Aorta (tissue), 5 donors: ENCODE measurements at regions not wholly inside any gene's neighbourhood (a gene's known extent, or its start where the extent isn't known, plus 50 kb on each side); places are given as distances from the start of the nearest gene placed in this dataset.
"Not testable (repeated sequence)": the region's sequence is repeated elsewhere in the genome, so short reads cannot be mapped to it uniquely, and the experiment has no call there.

Source experiments
- ATAC-seq: fragments of 200-7000 bp; cut with Tn5 transposase; one replicate; pipeline ENCODE4 v1.9.1; 2022; ENCODE audit warnings: moderate library complexity; ENCODE audit not compliant: low FRiP score
- DNase-seq, 2 donors: peaks; one replicate each; pipeline ENCODE4 v3.0.0-alpha.2; 2020
- H3K27ac ChIP-seq, 2 donors: one replicate each; pipeline ENCODE4 v1.5.1; 2013; ENCODE audit warnings: low read length in 2 of 2, mild to moderate bottlenecking in 2 of 2, moderate library complexity in 2 of 2, control low read depth in 1 of 2, inconsistent platforms in 1 of 2, low read depth in 1 of 2
- H3K27me3 ChIP-seq, 2 donors: one replicate each; pipeline ENCODE4 v1.6.1; 2013; ENCODE audit warnings: control low read depth in 1 of 2, low read length in 1 of 2, mild to moderate bottlenecking in 1 of 2, moderate library complexity in 1 of 2; ENCODE audit not compliant: insufficient read depth in 2 of 2, control insufficient read depth in 1 of 2
- H3K36me3 ChIP-seq, 2 donors: one replicate each; pipeline ENCODE4 v1.6.1; 2013; ENCODE audit warnings: control low read depth in 1 of 2, low read length in 1 of 2, mild to moderate bottlenecking in 1 of 2; ENCODE audit not compliant: insufficient read depth in 2 of 2, control insufficient read depth in 1 of 2
- H3K4me1 ChIP-seq, 2 donors: one replicate each; pipeline ENCODE4 v1.6.1; 2013; ENCODE audit warnings: low read length in 2 of 2, control low read depth in 1 of 2, mild to moderate bottlenecking in 1 of 2, moderate library complexity in 1 of 2; ENCODE audit not compliant: insufficient read depth in 2 of 2, control insufficient read depth in 1 of 2
- H3K4me3 ChIP-seq, 2 donors: one replicate each; pipeline ENCODE4 v1.5.1; 2013; ENCODE audit warnings: low read length in 2 of 2, control low read depth in 1 of 2, mild to moderate bottlenecking in 1 of 2
- H3K9me3 ChIP-seq: one replicate; pipeline ENCODE4 v1.6.1; 2013; ENCODE audit warnings: mild to moderate bottlenecking, low read length; ENCODE audit not compliant: control insufficient read depth
- WGBS, 2 donors: extraction: QIAGEN DNeasy Blood & Tissue Kit; methylation state at CpG; one replicate each; pipeline ENCODE4 v1.1.7; 2013; 5-methylcytosine and 5-hydroxymethylcytosine counted together
- intact Hi-C, 2 donors: fragments of 100-400 bp; cut with DNase I; formaldehyde crosslinking; loops; one replicate each; pipeline versions ENCODE4 v1.14.2 to v1.15.0; 2022
- donor health status: healthy with polysubstance abuse.
- donor health status: Bipolar disorder and iron deficiency.
- donor health status: DM: no; HTN: no; CAD: no.
- donor health status: DM: no; HTN: no; CAD: no.
- donor health status: DM: yes; HTN: yes; CAD: no.

- no peaks in the 10 kb centered on the region for H3K36me3 ChIP-seq
- no peak for DNase-seq
- no peak overlapping the region for H3K4me3 ChIP-seq
- no peaks in the 10 kb centered on the region for H3K27me3 ChIP-seq
- H3K27ac ChIP-seq: no peak overlapping the region
- intact Hi-C loops: no loop called here
- H3K9me3 ChIP-seq: peaks cover 3% of the 10 kb centered on the region
- H3K4me1 ChIP-seq: no peaks in the 10 kb centered on the region
- WGBS, 2 donors: 92 to 94% methylated on average over 2 of the region's 2 CpGs
- ATAC-seq: no peak
Observed at GRCh38 chr15:38024293-38025091, 90.1 kb downstream of the TMCO5A start.

GRCh38 chr15:38025656-38026055, 91.2 kb downstream of the TMCO5A start:
- ATAC-seq, H3K4me1 ChIP-seq, H3K27ac ChIP-seq, H3K27me3 ChIP-seq, H3K9me3 ChIP-seq, H3K36me3 ChIP-seq, intact Hi-C loops, DNase-seq, H3K4me3 ChIP-seq: not testable (repeated sequence)
- WGBS, 2 donors: 97% methylated on average over 1 of the region's 1 CpG

GRCh38 chr15:38028869-38029268, 94.4 kb downstream of the TMCO5A start:
- DNase-seq (no peak), ATAC-seq (no peak)
- H3K9me3 ChIP-seq: peaks cover 3% of the 10 kb centered on the region
- 39 to 48% methylated on average over 2 of the region's 2 CpGs for WGBS, 2 donors
- H3K4me1 ChIP-seq: no peaks in the 10 kb centered on the region
- intact Hi-C loops: no loop called here
- no peak overlapping the region for H3K4me3 ChIP-seq
- no peaks in the 10 kb centered on the region for H3K27me3 ChIP-seq
- no peak overlapping the region for H3K27ac ChIP-seq
- no peaks in the 10 kb centered on the region for H3K36me3 ChIP-seq

GRCh38 chr15:38029736-38030135, 95.3 kb downstream of the TMCO5A start:
- Histone ChIP-seq H3K4me3 (no peak overlapping the region), H3K4me1 (peaks cover 0 to 2% of the 10 kb centered on the region in 2 donors), H3K9me3 (peaks cover 2% of the 10 kb centered on the region), H3K27me3 (no peaks in the 10 kb centered on the region), H3K36me3 (no peaks in the 10 kb centered on the region), H3K27ac (no peak overlapping the region)
- intact Hi-C loops: no loop called here
- DNase-seq (no peak), ATAC-seq (no peak)
- WGBS, 2 donors: 72 to 75% methylated on average over 3 of the region's 3 CpGs

GRCh38 chr15:38030609-38031008, 96.2 kb downstream of the TMCO5A start:
- Histone ChIP-seq H3K4me1 (peaks cover 0 to 2% of the 10 kb centered on the region in 2 donors), H3K9me3 (peaks cover 2% of the 10 kb centered on the region), H3K4me3 (no peak overlapping the region), H3K27me3 (no peaks in the 10 kb centered on the region), H3K27ac (no peak overlapping the region), H3K36me3 (no peaks in the 10 kb centered on the region)
- WGBS, 2 donors: 90% methylated on average over 4 of the region's 4 CpGs
- DNase-seq (no peak), ATAC-seq (no peak)
- intact Hi-C loops: no loop called here

- no peaks in the 10 kb centered on the region for H3K36me3 ChIP-seq
- ATAC-seq (no peak), DNase-seq (no peak)
- H3K27me3 ChIP-seq: no peaks in the 10 kb centered on the region
- no peak overlapping the region for H3K27ac ChIP-seq
- H3K4me1 ChIP-seq: peaks cover 0 to 2% of the 10 kb centered on the region in 2 donors
- H3K9me3 ChIP-seq: no peaks in the 10 kb centered on the region
- H3K4me3 ChIP-seq: no peak overlapping the region
- intact Hi-C loops: no loop called here
- WGBS, 2 donors: 75 to 79% methylated on average over 2 of the region's 2 CpGs
Observed at GRCh38 chr15:38035701-38036100, 101.3 kb downstream of the TMCO5A start.

GRCh38 chr15:38036790-38037338, 102.4 kb downstream of the TMCO5A start:
- intact Hi-C loops: no loop called here
- 61 to 67% methylated on average over 3 of the region's 3 CpGs for WGBS, 2 donors
- H3K27me3 ChIP-seq: no peaks in the 10 kb centered on the region
- H3K36me3 ChIP-seq: no peaks in the 10 kb centered on the region
- H3K27ac ChIP-seq: no peak overlapping the region
- no peaks in the 10 kb centered on the region for H3K9me3 ChIP-seq
- no peak overlapping the region for H3K4me3 ChIP-seq
- peaks cover 0 to 2% of the 10 kb centered on the region in 2 donors for H3K4me1 ChIP-seq
- no peak for DNase-seq
- ATAC-seq: no peak

GRCh38 chr15:38038659-38039442, 104.4 kb downstream of the TMCO5A start:
- 51 to 52% methylated on average over 4 of the region's 4 CpGs for whole genome bisulfite sequencing, 2 donors
- no peak for DNase-seq
- H3K4me3 ChIP-seq: no peak overlapping the region
- H3K27me3 ChIP-seq: no peaks in the 10 kb centered on the region
- intact Hi-C loops: no loop called here
- H3K27ac ChIP-seq: no peak overlapping the region
- no peaks in the 10 kb centered on the region for H3K36me3 ChIP-seq
- H3K9me3 ChIP-seq: no peaks in the 10 kb centered on the region
- peaks cover 0 to 2% of the 10 kb centered on the region in 2 donors for H3K4me1 ChIP-seq
- ATAC-seq: no peak
